CD4-positive, alpha-beta T cell treated with Interleukin-21 for 1 hour (primary cell): ENCODE measurements at regions not wholly inside any gene's neighbourhood (a gene's known extent, or its start where the extent isn't known, plus 50 kb on each side); places are given as distances from the start of the nearest gene placed in this dataset.

Experiments
- DNase-seq: peaks from one replicate; pipeline ENCODE4 v3.0.0-alpha.2; 2020

GRCh38 chr2:22812065-22812680, 572.8 kb upstream of the KLHL29 start:
- DNase-seq: no peak

- DNase-seq: no peak
Observed at GRCh38 chr2:22817197-22817596, 567.8 kb upstream of the KLHL29 start.

- DNase-seq: no peak
Observed at GRCh38 chr2:22821458-22821857, 563.5 kb upstream of the KLHL29 start.

GRCh38 chr2:22822835-22823234, 562.1 kb upstream of the KLHL29 start:
- DNase-seq: no peak

GRCh38 chr2:22824618-22825017, 560.4 kb upstream of the KLHL29 start:
- no peak for DNase-seq

- no peak for DNase-seq
Observed at GRCh38 chr2:22826703-22827102, 558.3 kb upstream of the KLHL29 start.

- DNase-seq: no peak
Observed at GRCh38 chr2:22829791-22830190, 555.2 kb upstream of the KLHL29 start.

GRCh38 chr2:22832196-22832595, 552.8 kb upstream of the KLHL29 start:
- no peak for DNase-seq

- DNase-seq: no peak
Observed at GRCh38 chr2:22838461-22838860, 546.5 kb upstream of the KLHL29 start.

- DNase-seq: no peak
Observed at GRCh38 chr2:22842205-22842869, 542.6 kb upstream of the KLHL29 start.

GRCh38 chr2:22843919-22844537, 541.0 kb upstream of the KLHL29 start:
- no peak for DNase-seq

- no peak for DNase-seq
Observed at GRCh38 chr2:22850310-22850709, 534.7 kb upstream of the KLHL29 start.

GRCh38 chr2:22854588-22854987, 530.4 kb upstream of the KLHL29 start:
- DNase-seq: no peak

GRCh38 chr2:22855081-22855480, 529.9 kb upstream of the KLHL29 start:
- DNase-seq: no peak

GRCh38 chr2:22855761-22856184, 529.2 kb upstream of the KLHL29 start:
- no peak for DNase-seq

- DNase-seq: no peak
Observed at GRCh38 chr2:22867973-22868372, 517.0 kb upstream of the KLHL29 start.

GRCh38 chr2:22878121-22878520, 506.9 kb upstream of the KLHL29 start:
- DNase-seq: no peak

GRCh38 chr2:22879009-22879863, 505.7 kb upstream of the KLHL29 start:
- DNase-seq: no peak

- DNase-seq: no peak
Observed at GRCh38 chr2:22880161-22880560, 504.8 kb upstream of the KLHL29 start.

GRCh38 chr2:22882011-22882410, 503.0 kb upstream of the KLHL29 start:
- DNase-seq: no peak

- no peak for DNase-seq
Observed at GRCh38 chr2:22882643-22883042, 502.3 kb upstream of the KLHL29 start.

GRCh38 chr2:22883054-22883453, 501.9 kb upstream of the KLHL29 start:
- no peak for DNase-seq

GRCh38 chr2:22885245-22885644, 499.7 kb upstream of the KLHL29 start:
- no peak for DNase-seq

GRCh38 chr2:22887426-22887825, 497.6 kb upstream of the KLHL29 start:
- no peak for DNase-seq
